Endothelial cell of umbilical vein (primary cell): ENCODE measurements at regions not wholly inside any gene's neighbourhood (a gene's known extent, or its start where the extent isn't known, plus 50 kb on each side); places are given as distances from the start of the nearest gene placed in this dataset.

Experiments used
- CTCF ChIP-seq, 2 donors: IDR thresholded peaks; 1 replicate in 1 of 2; 2 replicates in 1 of 2; pipeline ENCODE4 v1.5.1; 2011; ENCODE audit warnings: low read length in 2 of 2, mild to moderate bottlenecking in 2 of 2, moderate library complexity in 2 of 2, control low read depth in 1 of 2, inconsistent platforms in 1 of 2, low read depth in 1 of 2; ENCODE audit not compliant: insufficient read depth in 1 of 2; ENCODE audit errors: extremely low read depth in 1 of 2
- GATA2 ChIP-seq: IDR thresholded peaks from 2 replicates; pipeline ENCODE4 v1.7.0; 2011; ENCODE audit warnings: low read depth, mild to moderate bottlenecking, moderate library complexity, mixed read lengths, low read length; ENCODE audit not compliant: insufficient read length, insufficient read depth
- MYC ChIP-seq: IDR thresholded peaks from one replicate; pipeline ENCODE4 v1.6.1; 2011; ENCODE audit warnings: mild to moderate bottlenecking, low read depth, low read length
- POLR2A ChIP-seq: IDR thresholded peaks from 2 replicates; pipeline ENCODE4 v1.6.1; 2012; ENCODE audit warnings: low read depth, mild to moderate bottlenecking, control low read depth, low read length
- POLR2AphosphoS5 ChIP-seq: IDR thresholded peaks from 2 replicates; pipeline ENCODE4 v1.6.1; 2012; ENCODE audit warnings: low read depth, mild to moderate bottlenecking, control low read depth, low read length, moderate library complexity; ENCODE audit not compliant: insufficient read depth

GRCh38 chr5:40137223-40137622 is 542.5 kb upstream of the PTGER4 start:
- TF ChIP-seq POLR2A, result no peak
- TF ChIP-seq CTCF (IDR thresholded peaks at IDR 0.05; ENCODE audit: extremely low read depth in 1 of 2, insufficient read depth in 1 of 2, low read depth in 1 of 2, low read length in 2 of 2), result no peak
- no peak for TF ChIP-seq MYC
- no peak for TF ChIP-seq GATA2
- TF ChIP-seq POLR2AphosphoS5, result no peak
